HG02571 (cell line): ENCODE measurements at regions not wholly inside any gene's neighbourhood (a gene's known extent, or its start where the extent isn't known, plus 50 kb on each side); places are given as distances from the start of the nearest gene placed in this dataset.

ENCODE experiments used
- ATAC-seq: cut with Tn5 transposase; IDR thresholded peaks from one replicate; pipeline ENCODE4 v1.9.1; 2021; ENCODE audit warnings: mild to moderate bottlenecking, moderate library complexity; ENCODE audit not compliant: unreplicated experiment

DNA sequence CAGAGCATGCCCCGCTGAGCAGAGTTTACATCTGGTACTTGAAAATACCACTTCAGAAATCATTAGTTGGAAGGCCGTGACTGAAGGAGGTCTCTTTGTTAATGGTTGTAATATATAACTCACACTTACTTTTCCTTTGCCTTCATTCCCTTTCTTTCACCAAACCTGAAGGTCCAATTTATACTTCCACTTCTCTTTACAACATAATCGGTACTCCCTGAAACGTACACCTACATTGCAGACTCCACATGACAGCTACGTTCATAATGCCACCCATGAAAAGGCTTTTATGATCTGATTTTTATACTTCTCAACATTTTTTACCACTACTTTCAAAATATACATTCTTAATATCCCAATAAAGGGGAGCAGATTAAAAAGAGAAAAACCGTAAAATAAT lies 298.7 kb downstream of the C4orf33 start:
- ATAC-seq = no peak

DNA sequence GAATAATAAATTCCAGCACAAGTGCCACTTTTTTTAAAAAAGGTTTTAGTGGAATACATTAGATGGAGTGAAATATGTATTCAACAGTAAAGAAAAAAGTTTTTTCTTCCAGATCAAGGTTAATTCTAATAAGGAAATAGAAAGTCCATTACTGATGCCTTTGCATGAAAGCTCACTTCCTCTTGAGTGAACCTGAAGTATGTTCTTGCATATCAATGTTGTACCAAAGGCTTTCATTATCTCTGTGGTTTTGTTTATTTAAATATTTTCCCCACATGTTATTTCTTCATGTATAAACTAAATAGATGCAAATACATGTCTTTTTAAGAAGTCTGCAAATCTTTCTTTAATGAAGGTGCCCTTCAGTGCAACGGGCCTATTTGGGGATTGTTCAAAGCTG lies 307.9 kb downstream of the C4orf33 start:
- no peak for ATAC-seq

DNA sequence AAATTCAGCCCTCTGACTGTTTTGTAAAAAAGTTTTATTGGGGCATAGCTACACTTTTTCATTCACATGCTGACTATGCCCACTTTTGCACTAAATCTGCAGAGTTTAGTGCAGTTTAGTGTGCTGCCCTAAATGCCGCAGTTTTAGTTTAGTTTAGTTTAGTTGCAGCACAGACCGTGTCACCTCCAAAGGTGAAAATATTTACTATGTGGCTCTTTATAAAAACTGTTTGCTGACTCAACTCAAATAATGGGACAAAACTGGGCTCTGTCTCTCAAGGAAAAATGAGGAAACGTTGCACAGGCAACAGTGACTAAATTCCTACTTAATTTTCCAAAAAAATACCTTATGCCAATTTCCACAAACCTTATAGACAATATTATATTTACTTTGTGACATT lies 314.2 kb downstream of the C4orf33 start:
- no peak for ATAC-seq

DNA sequence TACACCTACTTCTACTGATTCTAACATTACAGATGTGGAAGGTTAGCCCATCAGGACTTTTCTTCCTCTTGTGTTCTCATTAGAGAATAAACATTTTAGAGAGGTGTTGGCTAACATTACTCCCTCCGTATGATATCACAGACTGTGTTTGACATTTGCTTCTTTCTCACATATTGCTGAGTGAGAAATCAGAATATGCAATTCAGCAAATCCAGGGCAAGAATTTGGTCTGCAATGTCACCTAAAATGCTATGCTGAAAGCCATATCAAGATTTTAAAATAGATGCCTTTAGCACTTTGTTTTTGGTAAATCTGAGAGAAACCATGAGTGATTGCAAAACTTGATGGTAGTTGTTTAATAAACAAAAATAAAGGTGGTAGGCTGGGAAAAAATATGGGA lies 319.1 kb downstream of the C4orf33 start:
- ATAC-seq = no peak

DNA sequence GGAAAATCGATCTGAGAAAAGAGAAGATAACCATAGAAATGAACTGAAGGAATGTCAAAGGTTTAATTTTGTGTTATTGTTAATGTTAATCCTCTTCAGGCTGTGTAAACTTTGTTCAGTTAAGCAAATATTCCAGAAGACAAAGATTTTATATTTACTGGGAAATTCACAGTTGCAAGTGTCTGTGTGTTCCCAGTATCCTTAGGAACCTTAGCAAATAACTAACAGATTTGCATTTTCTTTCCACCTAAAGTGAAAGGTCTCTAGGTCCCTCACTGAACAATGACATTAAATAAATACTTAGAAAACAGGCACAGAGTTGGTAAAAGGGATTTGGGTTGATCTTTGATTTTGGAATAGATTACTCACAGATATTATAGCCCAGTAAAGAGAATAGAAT lies 324.7 kb downstream of the C4orf33 start:
- no peak for ATAC-seq

DNA sequence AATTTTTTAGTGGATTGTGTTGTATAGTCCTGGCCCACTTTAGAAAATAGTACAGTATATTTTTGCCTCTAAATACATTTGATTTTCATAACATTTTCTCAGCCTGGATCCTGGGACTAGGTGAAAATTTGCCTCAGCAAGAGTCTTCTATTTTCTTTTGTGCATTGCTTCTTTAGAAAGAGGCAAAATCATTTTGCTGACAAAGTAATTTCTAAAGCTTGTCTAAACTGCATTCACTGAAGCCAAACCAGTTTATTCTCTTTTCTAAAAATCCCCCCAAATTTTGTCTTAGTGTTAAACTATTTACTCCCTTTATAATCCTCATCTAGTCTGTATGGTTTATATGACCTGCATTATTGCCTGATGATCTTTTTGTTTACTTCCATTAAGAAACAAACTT lies 326.3 kb downstream of the C4orf33 start:
- ATAC-seq = no peak

DNA sequence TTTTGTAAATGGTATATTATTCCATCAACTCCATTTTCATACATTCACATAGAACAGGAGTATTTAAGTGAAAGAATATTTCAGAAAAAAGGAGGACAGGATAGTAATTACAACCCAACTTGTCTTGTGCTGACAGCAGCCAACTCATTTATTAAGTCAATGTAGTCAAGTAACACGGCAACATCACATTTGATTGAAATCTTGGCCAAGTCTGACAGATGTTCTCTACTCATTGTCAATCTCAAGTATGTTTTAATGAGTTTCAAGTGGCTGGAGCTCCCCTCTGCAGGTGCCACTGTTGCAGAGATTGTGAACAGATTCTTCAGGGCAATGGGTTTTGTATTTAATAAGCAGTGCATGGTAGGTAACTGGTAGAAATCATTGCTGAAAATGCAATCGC lies 332.5 kb downstream of the C4orf33 start:
- ATAC-seq = no peak

DNA sequence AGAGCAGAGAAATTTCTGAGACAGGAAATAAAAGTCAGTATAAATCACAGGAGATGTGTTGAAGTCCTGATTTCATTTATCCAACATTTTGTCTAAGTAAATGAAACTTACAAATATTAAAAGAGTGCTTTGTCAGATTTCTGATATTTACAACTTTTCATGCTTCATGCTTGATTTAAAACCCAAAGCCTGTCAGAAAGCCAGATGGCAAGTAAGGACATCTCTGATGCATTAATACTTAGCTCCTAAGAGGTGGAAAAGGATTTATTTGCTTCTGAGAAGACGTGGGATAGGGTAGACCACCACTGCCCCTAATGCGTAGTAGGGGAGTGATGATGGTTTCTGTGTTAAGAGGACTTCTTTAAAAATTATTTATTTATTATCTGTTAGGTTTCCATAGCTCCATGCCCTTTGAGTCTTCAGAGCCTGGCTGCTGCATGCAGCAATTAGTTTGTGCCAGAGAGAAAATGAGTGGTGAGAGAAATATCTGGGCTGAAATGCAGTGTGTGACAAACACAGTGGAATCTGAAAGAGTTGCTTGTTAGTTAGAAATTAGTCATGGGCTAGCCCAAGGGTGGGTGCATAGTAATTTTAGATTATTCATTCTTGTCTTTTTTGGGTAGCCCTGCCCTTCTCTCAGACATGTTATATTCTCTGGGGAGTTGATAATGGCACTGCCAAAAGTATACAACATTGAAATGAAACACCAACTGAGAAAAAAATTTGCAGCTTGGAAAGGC lies 333.8 kb downstream of the C4orf33 start:
- ATAC-seq = no peak

DNA sequence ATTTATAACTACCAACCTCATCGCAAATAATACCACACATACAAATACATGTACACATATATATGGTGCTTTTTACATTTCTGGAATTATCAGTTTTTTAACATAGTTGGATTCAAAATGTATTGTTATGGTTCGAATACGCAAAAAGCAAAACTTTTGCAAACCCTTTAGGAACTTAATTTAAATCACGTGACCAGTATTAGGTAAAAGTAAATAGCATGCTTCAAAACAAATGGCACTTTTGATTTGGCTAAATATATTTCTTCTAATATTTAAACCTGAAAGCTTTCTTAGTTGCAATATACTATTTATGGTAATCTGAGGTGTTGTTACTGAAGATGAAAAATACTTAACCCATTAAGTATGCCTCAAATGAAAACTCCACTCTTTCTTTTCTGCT lies 341.4 kb downstream of the C4orf33 start:
- no peak for ATAC-seq

DNA sequence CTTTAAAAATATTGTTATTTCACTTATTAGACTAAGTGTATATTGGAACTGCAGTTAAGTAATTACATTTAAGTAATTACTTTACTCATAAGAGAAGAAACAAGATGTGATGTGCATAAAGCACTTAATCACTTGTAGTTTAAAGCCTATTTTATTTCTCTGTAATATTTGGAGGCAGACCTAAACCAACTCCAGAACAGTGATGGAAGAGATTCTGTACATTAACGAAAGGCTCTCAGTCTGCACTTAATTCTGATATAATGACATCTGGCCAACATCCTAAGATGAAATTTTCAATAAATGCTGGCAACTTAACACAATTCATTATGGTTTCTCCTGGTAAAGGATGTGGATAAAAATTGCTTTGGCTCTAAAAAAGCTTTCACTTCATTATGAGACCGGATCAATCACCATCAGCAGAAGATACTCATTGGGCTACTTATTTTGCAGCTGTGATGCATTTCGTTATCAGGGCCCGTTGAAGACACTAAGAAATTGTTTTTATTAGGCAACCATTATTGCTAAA lies 342.6 kb downstream of the C4orf33 start:
- no peak for ATAC-seq

DNA sequence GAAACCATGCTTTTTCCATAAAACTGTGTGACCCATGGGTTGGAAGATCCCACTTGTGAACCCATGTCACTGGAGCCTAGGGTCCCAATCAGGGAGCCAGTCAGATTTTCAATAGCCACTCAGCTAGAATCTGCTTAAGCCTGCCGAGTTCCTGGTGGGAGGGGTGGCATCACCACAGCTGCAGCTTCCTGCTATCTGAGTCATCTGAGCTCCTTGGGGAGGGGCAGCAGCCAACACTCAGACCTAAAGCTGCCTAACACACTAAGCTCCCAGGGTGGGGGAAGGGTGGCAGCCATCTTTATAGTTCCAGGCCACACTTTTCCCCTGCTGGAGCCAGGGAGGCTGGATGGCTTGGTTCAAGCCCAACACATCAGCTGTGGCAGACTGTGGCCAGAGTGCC lies 350.1 kb downstream of the C4orf33 start:
- no peak for ATAC-seq

DNA sequence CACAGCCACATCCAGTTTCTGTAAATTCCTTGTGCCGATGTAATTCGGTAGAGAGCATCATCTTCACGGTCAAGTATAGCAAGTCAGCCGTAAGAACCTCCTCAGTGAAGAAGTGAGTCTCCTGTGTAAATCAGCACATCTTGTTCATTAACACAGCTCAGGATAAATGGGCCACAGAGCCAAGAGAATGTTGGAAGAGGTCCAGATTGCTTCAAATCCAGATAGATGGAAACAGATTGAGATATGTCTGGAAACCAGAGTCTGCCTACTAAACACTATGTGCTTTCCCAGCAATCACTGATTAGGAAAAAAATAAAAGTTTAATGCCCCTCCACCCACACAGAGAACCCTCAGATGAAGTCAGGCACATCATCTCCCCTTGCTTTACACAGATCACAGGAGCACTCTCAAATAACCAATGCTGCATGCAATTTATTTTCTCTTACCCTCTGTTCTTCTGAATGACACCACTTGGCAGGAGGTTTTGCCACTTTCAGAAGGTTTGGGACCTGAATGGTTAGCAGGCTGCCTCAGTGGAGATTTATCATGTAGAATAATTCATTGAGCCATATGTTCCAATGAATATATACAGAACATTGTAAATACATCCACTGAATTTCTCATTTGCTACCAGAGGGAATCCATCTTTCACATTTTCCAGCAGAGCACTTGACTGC lies 357.7 kb downstream of the C4orf33 start:
- ATAC-seq = no peak

DNA sequence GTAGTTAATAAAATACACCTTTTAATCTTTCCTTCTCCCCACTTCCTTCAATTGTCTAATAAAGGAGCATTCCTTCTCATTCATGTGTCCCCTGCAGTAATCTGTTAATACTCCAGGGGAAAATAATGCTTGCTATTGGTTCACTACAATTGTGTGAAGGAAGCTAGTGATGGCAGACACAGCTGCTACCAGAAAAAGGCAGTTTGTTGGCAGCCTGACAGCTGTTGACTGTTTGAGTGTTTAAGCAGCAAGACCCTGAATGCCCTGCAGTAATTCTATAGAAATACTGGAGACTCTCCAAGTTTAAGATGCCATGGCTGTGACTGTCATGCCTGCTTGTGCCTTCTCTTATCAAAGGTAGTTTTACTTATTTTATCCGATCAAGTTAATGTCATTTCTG lies 359.5 kb downstream of the C4orf33 start:
- no peak for ATAC-seq

DNA sequence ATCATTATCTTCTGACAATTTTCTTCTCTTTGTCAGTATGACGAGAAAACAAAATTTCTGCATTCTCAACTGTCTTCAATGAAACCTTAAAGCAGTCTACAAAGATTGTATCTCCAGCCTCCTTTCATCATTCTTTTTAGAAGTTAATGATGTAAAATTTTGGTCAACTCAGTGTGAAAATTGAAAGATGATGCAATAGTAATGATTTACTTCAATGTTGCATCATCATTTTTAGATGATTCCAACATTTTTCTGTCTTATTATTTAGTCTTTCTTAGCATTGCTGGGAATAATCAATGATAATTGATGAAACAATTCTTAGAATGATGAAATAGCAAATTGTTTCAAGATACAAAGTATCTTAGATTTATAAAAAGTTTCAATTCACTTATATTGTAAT lies 372.7 kb downstream of the C4orf33 start:
- ATAC-seq = no peak

DNA sequence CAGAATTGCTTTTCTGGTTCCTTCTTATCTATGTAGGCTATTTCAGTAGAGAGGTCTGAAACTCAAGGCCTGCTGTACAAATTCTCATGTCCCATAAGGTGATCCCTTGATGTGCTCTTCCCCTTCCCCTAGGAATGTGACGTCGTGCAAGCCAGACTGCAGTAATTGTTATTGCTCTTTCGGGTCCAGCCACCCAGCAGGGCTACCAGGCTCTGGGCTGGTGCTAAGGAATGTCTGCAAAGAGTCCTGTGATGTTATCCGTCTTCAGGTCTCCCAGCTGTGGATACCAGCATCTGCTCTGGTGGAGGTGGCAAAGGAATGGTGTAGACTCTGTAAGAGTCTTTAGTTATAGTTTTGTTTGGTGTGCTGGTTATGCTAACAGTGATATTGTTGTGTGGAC lies 378.7 kb downstream of the C4orf33 start:
- ATAC-seq = no peak

DNA sequence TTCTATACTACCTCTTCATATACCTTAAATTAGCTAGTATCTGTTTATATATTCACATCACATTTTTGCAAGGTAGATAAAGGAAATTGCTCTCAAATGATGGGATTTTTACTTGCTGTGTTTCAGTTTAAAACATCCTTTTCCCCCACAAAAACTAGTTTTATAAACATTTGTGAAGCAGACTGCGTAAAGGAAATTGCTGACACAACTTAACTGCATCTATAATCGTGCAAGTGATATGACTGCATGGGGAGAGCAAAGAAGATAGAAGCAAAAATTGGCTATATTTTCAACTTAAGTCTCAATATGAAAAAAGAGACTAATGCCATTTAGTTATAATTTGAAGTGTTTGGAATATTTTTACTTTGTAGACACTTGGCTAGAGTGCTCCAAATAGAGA lies 385.2 kb downstream of the C4orf33 start:
- no peak for ATAC-seq

DNA sequence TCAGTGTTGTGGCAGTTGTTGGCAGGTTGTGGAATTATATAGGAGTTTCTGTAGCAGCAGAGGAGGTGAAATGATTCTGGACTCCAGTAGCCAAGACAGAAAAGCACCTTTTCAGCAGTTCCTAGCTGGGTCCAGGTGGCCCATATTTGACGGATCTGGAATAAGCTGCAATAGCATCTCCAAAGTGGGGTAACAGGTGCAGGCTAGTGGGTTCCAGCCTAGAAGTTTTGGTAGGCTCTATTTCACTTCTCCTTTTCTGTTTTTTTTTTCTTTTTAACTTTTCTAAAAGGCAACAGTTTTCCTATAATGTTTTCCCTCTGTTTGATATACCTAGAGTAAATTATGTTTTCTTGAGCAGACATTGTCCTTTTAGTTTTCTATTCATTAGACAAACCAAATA lies 392.5 kb downstream of the C4orf33 start:
- ATAC-seq = no peak

DNA sequence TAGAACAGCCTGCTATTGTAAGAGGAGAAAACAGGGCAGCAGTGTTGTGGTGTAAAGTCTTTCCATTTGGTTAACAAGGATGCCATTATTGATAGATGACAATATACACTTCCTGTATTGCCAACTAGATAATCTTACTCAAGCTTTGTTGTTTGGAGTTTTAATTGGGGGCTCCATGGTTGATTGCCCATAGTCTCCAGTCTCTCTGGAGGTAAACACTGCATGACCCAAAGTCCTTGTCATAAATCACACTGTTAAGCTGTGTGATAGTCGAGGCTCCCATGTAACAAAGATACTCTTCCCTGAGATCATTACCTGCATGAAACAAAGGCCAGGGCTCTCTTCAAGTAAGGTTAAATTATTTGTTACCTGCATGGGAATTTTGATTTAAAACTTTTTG lies 394.6 kb downstream of the C4orf33 start:
- ATAC-seq = no peak

DNA sequence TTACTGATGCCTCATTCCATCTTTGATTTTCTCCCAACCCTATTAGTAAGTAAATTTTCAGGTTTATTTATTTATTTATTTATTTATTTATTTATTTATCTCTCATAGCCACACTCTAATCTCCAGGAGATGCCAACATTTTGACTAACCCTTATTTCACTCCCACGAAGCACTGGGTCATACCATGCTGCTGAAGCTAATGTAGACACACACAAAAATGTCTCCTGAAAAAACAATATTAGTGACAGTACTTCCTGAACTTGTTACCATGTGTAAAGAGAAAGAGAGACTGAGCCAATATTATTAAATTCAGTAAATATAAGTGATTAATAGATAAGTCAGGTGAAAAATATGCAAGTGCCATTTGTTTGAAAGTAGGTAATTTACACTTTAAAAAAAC lies 402.7 kb downstream of the C4orf33 start:
- ATAC-seq = no peak

DNA sequence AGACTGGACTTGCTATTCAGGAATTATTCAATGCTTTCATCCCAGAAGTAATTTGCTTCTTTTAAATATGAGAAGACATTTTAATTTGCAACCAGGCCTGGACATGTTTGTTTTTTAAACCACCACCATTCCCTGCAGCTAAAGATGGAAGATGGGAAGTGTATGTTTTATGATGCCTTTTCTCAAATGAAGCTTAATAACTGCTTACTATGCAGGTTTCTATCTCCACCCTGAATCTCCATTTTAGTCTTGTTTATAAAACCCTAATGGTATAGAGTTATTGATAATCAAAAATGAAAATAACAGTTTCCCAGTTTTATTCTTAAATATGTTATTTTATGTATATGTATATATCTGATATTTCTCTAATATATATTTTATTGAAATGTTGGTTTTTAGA lies 418.9 kb downstream of the C4orf33 start:
- no peak for ATAC-seq

DNA sequence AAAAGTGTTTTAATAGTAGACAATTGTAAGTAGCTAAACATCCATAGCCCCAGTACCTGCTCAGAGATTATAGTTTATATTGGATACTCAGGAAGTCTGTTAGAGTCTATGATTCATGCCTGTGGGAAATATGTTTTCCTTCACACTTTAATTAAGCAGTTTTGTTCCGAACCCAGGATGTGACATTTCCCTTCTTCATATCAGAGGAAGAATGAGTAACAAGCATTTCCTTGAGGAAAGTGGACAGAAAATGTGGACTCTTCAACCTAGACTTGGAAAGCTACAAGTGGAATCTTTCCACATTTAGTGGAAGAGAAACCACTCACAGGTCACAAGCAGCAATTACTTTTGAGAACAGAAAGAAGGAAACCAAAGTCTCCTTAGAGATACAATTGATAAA lies 419.4 kb downstream of the C4orf33 start:
- no peak for ATAC-seq

DNA sequence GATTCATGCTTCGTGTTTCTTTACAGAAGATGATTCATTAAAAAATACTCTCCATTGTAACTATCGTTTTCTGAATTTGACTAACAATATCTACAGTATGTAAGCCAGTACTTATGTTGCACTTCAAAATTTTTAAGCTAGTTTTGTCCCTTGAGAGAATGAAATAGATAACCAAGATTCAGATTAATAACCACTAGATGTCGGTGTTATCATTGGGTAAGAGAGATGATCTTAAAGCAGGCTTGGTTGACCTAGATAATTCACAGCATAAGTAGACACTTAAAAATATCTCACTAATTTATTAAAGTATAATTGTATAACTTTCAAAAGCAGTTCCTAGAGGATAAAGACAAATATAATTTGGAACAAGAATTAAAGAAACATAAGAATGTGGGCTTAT lies 430.9 kb downstream of the C4orf33 start:
- no peak for ATAC-seq

DNA sequence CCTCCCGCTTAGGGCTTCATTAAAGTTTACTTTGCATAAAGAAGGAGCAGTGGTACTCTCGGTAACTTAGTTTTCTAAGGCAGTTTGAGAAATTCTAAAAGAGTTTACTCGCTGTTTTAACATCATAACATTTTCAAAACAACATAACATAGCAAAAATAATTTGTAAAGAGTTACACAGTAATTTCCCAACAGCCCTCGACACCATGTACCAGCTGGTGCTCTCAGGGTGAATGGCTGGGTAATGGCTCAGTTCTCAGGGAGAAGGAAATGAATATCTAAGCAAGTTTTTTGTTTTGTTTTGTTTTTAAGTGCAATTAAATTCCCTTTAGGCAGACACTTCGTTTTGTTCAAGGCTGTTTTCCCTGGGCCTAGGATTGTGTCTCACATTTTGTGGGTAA lies 435.3 kb downstream of the C4orf33 start:
- no peak for ATAC-seq
